IPS-11a (cell line): ENCODE measurements at regions not wholly inside any gene's neighbourhood (a gene's known extent, or its start where the extent isn't known, plus 50 kb on each side); places are given as distances from the start of the nearest gene placed in this dataset.
"Not testable (repeated sequence)": the region's sequence is repeated elsewhere in the genome, so short reads cannot be mapped to it uniquely, and the experiment has no call there.

Experiments used
- H3K4me3 ChIP-seq: one replicate; pipeline ENCODE4 v1.5.1; 2013; ENCODE audit warnings: low read depth, low read length, control low read depth

GRCh38 chr10:65053397-65053796 lies 1532.2 kb downstream of the REEP3 start:
- not testable (repeated sequence) for H3K4me3 ChIP-seq

- H3K4me3 ChIP-seq: not testable (repeated sequence)
Measured at GRCh38 chr10:65053831-65054351, 1532.7 kb downstream of the REEP3 start.

- not testable (repeated sequence) for H3K4me3 ChIP-seq
Measured at GRCh38 chr10:65054701-65055100, 1533.5 kb downstream of the REEP3 start.

GRCh38 chr10:65065278-65065677 lies 1544.1 kb downstream of the REEP3 start:
- no peak overlapping the region for H3K4me3 ChIP-seq

- no peak overlapping the region for H3K4me3 ChIP-seq
Measured at GRCh38 chr10:65083222-65083621, 1562.0 kb downstream of the REEP3 start.

- no peak overlapping the region for H3K4me3 ChIP-seq
Measured at GRCh38 chr10:65090991-65091390, 1569.8 kb downstream of the REEP3 start.

GRCh38 chr10:65100146-65100545 lies 1578.9 kb downstream of the REEP3 start:
- no peak overlapping the region for H3K4me3 ChIP-seq

GRCh38 chr10:65100881-65101280 lies 1579.7 kb downstream of the REEP3 start:
- not testable (repeated sequence) for H3K4me3 ChIP-seq

- no peak overlapping the region for H3K4me3 ChIP-seq
Measured at GRCh38 chr10:65110009-65110408, 1588.8 kb downstream of the REEP3 start.

GRCh38 chr10:65111059-65111458 lies 1589.9 kb downstream of the REEP3 start:
- not testable (repeated sequence) for H3K4me3 ChIP-seq

GRCh38 chr10:65112573-65112972 lies 1591.4 kb downstream of the REEP3 start:
- H3K4me3 ChIP-seq: no peak overlapping the region

GRCh38 chr10:65123120-65123519 lies 1601.9 kb downstream of the REEP3 start:
- no peak overlapping the region for H3K4me3 ChIP-seq

GRCh38 chr10:65125212-65125611 lies 1604.0 kb downstream of the REEP3 start:
- H3K4me3 ChIP-seq: no peak overlapping the region

GRCh38 chr10:65126288-65126687 lies 1605.1 kb downstream of the REEP3 start:
- H3K4me3 ChIP-seq: no peak overlapping the region

GRCh38 chr10:65128277-65128676 lies 1607.1 kb downstream of the REEP3 start:
- no peak overlapping the region for H3K4me3 ChIP-seq

- H3K4me3 ChIP-seq: no peak overlapping the region
Measured at GRCh38 chr10:65130162-65130758, 1609.1 kb downstream of the REEP3 start.

- H3K4me3 ChIP-seq: no peak overlapping the region
Measured at GRCh38 chr10:65133652-65134051, 1612.5 kb downstream of the REEP3 start.

GRCh38 chr10:65135508-65135907 lies 1614.3 kb downstream of the REEP3 start:
- no peak overlapping the region for H3K4me3 ChIP-seq

- H3K4me3 ChIP-seq: no peak overlapping the region
Measured at GRCh38 chr10:65142641-65143435, 1621.6 kb downstream of the REEP3 start.

- no peak overlapping the region for H3K4me3 ChIP-seq
Measured at GRCh38 chr10:65143723-65144122, 1622.5 kb downstream of the REEP3 start.

- no peak overlapping the region for H3K4me3 ChIP-seq
Measured at GRCh38 chr10:65149878-65150277, 1628.7 kb downstream of the REEP3 start.

- H3K4me3 ChIP-seq: no peak overlapping the region
Measured at GRCh38 chr10:65166272-65166671, 1645.1 kb downstream of the REEP3 start.
